HCT116 (cell line): ENCODE measurements at regions not wholly inside any gene's neighbourhood (a gene's known extent, or its start where the extent isn't known, plus 50 kb on each side); places are given as distances from the start of the nearest gene placed in this dataset.

Experiments used
- ATAC-seq: fragments of 200-7000 bp; cut with Tn5 transposase; 2 replicates; pipeline ENCODE4 v1.9.1; 2020; ENCODE audit warnings: mild to moderate bottlenecking, moderate library complexity
- BruUV-seq: library from RNA; stranded (reverse); fragments of 400-500 nt; replicated peaks from 2 replicates; lab custom pipeline; 2021; lab: Mats Ljungman, UMichigan
- CTCF ChIA-PET: fragments of 300-600 bp; sonication (Branson Sonifier 250); formaldehyde crosslinking; loops from one replicate; lab custom pipeline; 2021; ENCODE audit warnings: antibody characterized with exemption; lab: Charles Lee
- POLR2A ChIA-PET: fragments of 300-600, 350-600 bp; sonication (Branson Sonifier 250); formaldehyde crosslinking; loops from one replicate; lab custom pipeline; 2021; ENCODE audit warnings: antibody characterized with exemption; lab: Charles Lee
- RAD21 ChIA-PET, 2 experiments: fragments of 300-600 bp; sonication (Branson Sonifier 250); formaldehyde crosslinking; loops; one replicate each; lab custom pipeline; 2023; ENCODE audit warnings: low total read pairs in 2 of 2; ENCODE audit not compliant: uncharacterized antibody in 2 of 2, unreplicated experiment in 2 of 2, low non-redundant PET in 1 of 2; lab: Charles Lee
- DNase-seq: peaks from one replicate; pipeline ENCODE4 v3.0.0-alpha.2; 2010; ENCODE audit warnings: low read depth, low spot score
- H2AFZ ChIP-seq: fragments of 200-600 bp; shearing (Covaris generic), sonication (generic); 2 replicates; pipeline ENCODE4 v1.6.1; 2017; ENCODE audit warnings: low read depth, mixed run types, mixed read lengths, antibody characterized with exemption, low read length; ENCODE audit not compliant: poor library complexity, severe bottlenecking
- H3K27ac ChIP-seq: 2 replicates; pipeline ENCODE4 v1.5.1; 2012; ENCODE audit warnings: low read depth, low read length
- H3K27me3 ChIP-seq: fragments of 200-600 bp; sonication (generic); 2 replicates; pipeline ENCODE4 v1.6.1; 2016; ENCODE audit warnings: mixed run types, low read length, mixed read lengths; ENCODE audit not compliant: insufficient read depth
- H3K36me3 ChIP-seq, 2 experiments: fragments of 200-500 bp in 1 of 2; fragments of 200-600 bp in 1 of 2; sonication (Bioruptor generic) in 1 of 2; sonication (generic) in 1 of 2; 2 replicates each; pipeline versions ENCODE4 v1.5.1 to v1.6.1; 2014 to 2016; ENCODE audit warnings: low read length in 2 of 2, inconsistent platforms in 1 of 2, mixed read lengths in 1 of 2, mixed run types in 1 of 2; ENCODE audit not compliant: insufficient read depth in 2 of 2, control insufficient read depth in 1 of 2
- H3K4me1 ChIP-seq, 2 experiments: fragments of 200-600 bp in 1 of 2; sonication (generic) in 1 of 2; 2 replicates each; pipeline versions ENCODE4 v1.5.1 to v1.6.1; 2012 to 2017; ENCODE audit warnings: low read length in 2 of 2, inconsistent platforms in 1 of 2, mild to moderate bottlenecking in 1 of 2, mixed read lengths in 1 of 2, mixed run types in 1 of 2, moderate library complexity in 1 of 2; ENCODE audit not compliant: insufficient read depth in 2 of 2, control insufficient read depth in 1 of 2
- H3K4me2 ChIP-seq: fragments of 200-600 bp; sonication (generic); 2 replicates; pipeline ENCODE4 v1.6.1; 2017; ENCODE audit warnings: mixed run types, low read length, mixed read lengths
- H3K4me3 ChIP-seq, 2 experiments: fragments of 200-600 bp in 1 of 2; sonication (generic) in 1 of 2; replicated peaks in 1 of 2; 2 replicates each; pipeline ENCODE4 v1.5.1; 2011 to 2016; ENCODE audit warnings: low read length in 2 of 2, control low read depth in 1 of 2, low read depth in 1 of 2, mild to moderate bottlenecking in 1 of 2, mixed read lengths in 1 of 2, mixed run types in 1 of 2
- H3K79me2 ChIP-seq: fragments of 200-600 bp; sonication (generic); 2 replicates; pipeline ENCODE4 v1.6.1; 2017; ENCODE audit warnings: mild to moderate bottlenecking, mixed run types, low read length, moderate library complexity, mixed read lengths; ENCODE audit not compliant: insufficient read depth
- H3K9ac ChIP-seq: fragments of 200-600 bp; sonication (generic); 2 replicates; pipeline ENCODE4 v1.6.1; 2016; ENCODE audit warnings: low read length, mixed read lengths
- H3K9me2 ChIP-seq: fragments of 200-600 bp; sonication (generic), shearing (Covaris generic); 2 replicates; pipeline ENCODE4 v1.6.1; 2017; ENCODE audit warnings: mixed run types, mild to moderate bottlenecking, moderate library complexity; ENCODE audit not compliant: insufficient read depth
- H3K9me3 ChIP-seq, 2 experiments: fragments of 200-500 bp in 1 of 2; fragments of 200-600 bp in 1 of 2; sonication (Bioruptor generic) in 1 of 2; sonication (generic) in 1 of 2; 2 replicates each; pipeline ENCODE4 v1.6.1; 2014 to 2017; ENCODE audit warnings: low read length in 2 of 2, mixed read lengths in 2 of 2, inconsistent platforms in 1 of 2, low read depth in 1 of 2, mild to moderate bottlenecking in 1 of 2, mixed run types in 1 of 2, moderate library complexity in 1 of 2; ENCODE audit not compliant: control insufficient read depth in 1 of 2, insufficient read depth in 1 of 2
- H4K20me1 ChIP-seq: fragments of 200-600 bp; sonication (generic), shearing (Covaris generic); 2 replicates; pipeline ENCODE4 v1.6.1; 2017; ENCODE audit warnings: mixed run types, mild to moderate bottlenecking, moderate library complexity; ENCODE audit not compliant: insufficient read depth
- CBX3 ChIP-seq: IDR thresholded peaks from 2 replicates; pipeline ENCODE4 v1.6.1; 2012; ENCODE audit warnings: low read depth
- CEBPB ChIP-seq: IDR thresholded peaks from 2 replicates; pipeline ENCODE4 v1.6.1; 2012; ENCODE audit warnings: low read depth
- CTCF ChIP-seq, 3 experiments: fragments of 200-600 bp in 1 of 3; sonication (generic) in 1 of 3; IDR thresholded peaks in 2 of 3; conservative IDR thresholded peaks in 1 of 3; 2 replicates each; pipeline ENCODE4 v1.5.1; 2012 to 2017; ENCODE audit warnings: low read depth in 2 of 3, low read length in 2 of 3, antibody characterized with exemption in 1 of 3, borderline replicate concordance in 1 of 3, control low read depth in 1 of 3, mild to moderate bottlenecking in 1 of 3, mixed read lengths in 1 of 3, mixed run types in 1 of 3, moderate library complexity in 1 of 3; ENCODE audit not compliant: insufficient read depth in 1 of 3
- EGR1 ChIP-seq: IDR thresholded peaks from 2 replicates; pipeline ENCODE4 v1.6.1; 2012; ENCODE audit warnings: low read depth
- ELF1 ChIP-seq: IDR thresholded peaks from 2 replicates; pipeline ENCODE4 v1.6.1; 2012; ENCODE audit warnings: low read depth, borderline replicate concordance
- EZH2phosphoT487 ChIP-seq: fragments of 200-600 bp; IDR thresholded peaks from 2 replicates; pipeline ENCODE4 v1.6.1; 2018; ENCODE audit warnings: antibody characterized with exemption, borderline replicate concordance
- FOSL1 ChIP-seq: IDR thresholded peaks from 2 replicates; pipeline ENCODE4 v1.6.1; 2012; ENCODE audit warnings: low read depth
- MAX ChIP-seq: IDR thresholded peaks from 2 replicates; pipeline ENCODE4 v1.6.1; 2012
- POLR2A ChIP-seq: IDR thresholded peaks from 2 replicates; pipeline ENCODE4 v1.7.0; 2011; ENCODE audit warnings: borderline replicate concordance; ENCODE audit not compliant: insufficient read depth, insufficient read length; ENCODE audit errors: extremely low read depth
- POLR2AphosphoS5 ChIP-seq: IDR thresholded peaks from 2 replicates; pipeline ENCODE4 v1.6.1; 2011; ENCODE audit warnings: mild to moderate bottlenecking, low read depth, low read length, moderate library complexity
- RAD21 ChIP-seq: IDR thresholded peaks from 2 replicates; pipeline ENCODE4 v1.6.1; 2012; ENCODE audit warnings: low read depth, mild to moderate bottlenecking
- REST ChIP-seq: IDR thresholded peaks from 2 replicates; pipeline ENCODE4 v1.6.1; 2012; ENCODE audit warnings: low read depth
- SIN3A ChIP-seq: IDR thresholded peaks from 2 replicates; pipeline ENCODE4 v1.6.1; 2012; ENCODE audit warnings: low read depth
- SRF ChIP-seq: IDR thresholded peaks from 2 replicates; pipeline ENCODE4 v1.6.1; 2012; ENCODE audit warnings: low read depth
- TCF7L2 ChIP-seq: IDR thresholded peaks from 2 replicates; pipeline ENCODE4 v1.7.0; 2011; ENCODE audit warnings: borderline replicate concordance, inconsistent platforms; ENCODE audit not compliant: insufficient read depth, insufficient read length; ENCODE audit errors: extremely low read depth
- ZBTB33 ChIP-seq: IDR thresholded peaks from 2 replicates; pipeline ENCODE4 v1.6.1; 2011; ENCODE audit warnings: mild to moderate bottlenecking, low read length, moderate library complexity; ENCODE audit not compliant: insufficient replicate concordance; ENCODE audit errors: extremely low read depth
- ZFX ChIP-seq: fragments of 450-650 bp; IDR thresholded peaks from 2 replicates; pipeline ENCODE4 v1.6.1; 2017
- intact Hi-C: fragments of 100-400 bp; cut with micrococcal nuclease; formaldehyde crosslinking; loops from 2 replicates; pipeline ENCODE4 v1.10.0; 2022

GRCh38 chr10:69739634-69740033 is 62.1 kb upstream of the COL13A1 start:
- Histone ChIP-seq H3K4me3 (no peak overlapping the region), H2AFZ (no peak overlapping the region), H3K4me2 (no peak overlapping the region), H3K36me3 (no peaks in the 10 kb centered on the region), H3K27ac (no peak overlapping the region), H3K9ac (no peak overlapping the region), H3K79me2 (no peaks in the 10 kb centered on the region), H3K27me3 (no peaks in the 10 kb centered on the region), H3K9me3 (no peaks in the 10 kb centered on the region), H4K20me1 (no peaks in the 10 kb centered on the region)
- DNase-seq (no peak), ATAC-seq (no peak)
- RAD21 ChIA-PET: no interaction called here
- intact Hi-C loops: no loop called here
- no TSS peak for BruUV-seq
- CTCF ChIA-PET: no interaction called here
- POLR2A ChIA-PET: no interaction called here
- TF ChIP-seq MAX (no peak), EZH2phosphoT487 (no peak), SIN3A (no peak), ZBTB33 (no peak), REST (no peak), CBX3 (no peak), CTCF (IDR thresholded peaks at IDR 0.05 in 2 of 3, conservative IDR thresholded peaks at IDR 0.05 in 1 of 3; ENCODE audit: borderline replicate concordance in 1 of 3, insufficient read depth in 1 of 3, low read depth in 2 of 3, low read length in 2 of 3) (no peak), ELF1 (no peak), POLR2AphosphoS5 (no peak), ZFX (no peak), TCF7L2 (no peak), RAD21 (no peak), CEBPB (no peak), FOSL1 (no peak), SRF (no peak), EGR1 (no peak), POLR2A (no peak)
- TF ChIP-seq, all 23 proteins: peak for 0
- H3K9me2 ChIP-seq: no peaks in the 10 kb centered on the region
- H3K4me1 ChIP-seq: peaks cover 0 to 2% of the 10 kb centered on the region in 2 experiments; a peak in 1 of 4 replicates
